ENCODE measurements at regions not wholly inside any gene's neighbourhood (a gene's known extent, or its start where the extent isn't known, plus 50 kb on each side); places are given as distances from the start of the nearest gene placed in this dataset.

DNA sequence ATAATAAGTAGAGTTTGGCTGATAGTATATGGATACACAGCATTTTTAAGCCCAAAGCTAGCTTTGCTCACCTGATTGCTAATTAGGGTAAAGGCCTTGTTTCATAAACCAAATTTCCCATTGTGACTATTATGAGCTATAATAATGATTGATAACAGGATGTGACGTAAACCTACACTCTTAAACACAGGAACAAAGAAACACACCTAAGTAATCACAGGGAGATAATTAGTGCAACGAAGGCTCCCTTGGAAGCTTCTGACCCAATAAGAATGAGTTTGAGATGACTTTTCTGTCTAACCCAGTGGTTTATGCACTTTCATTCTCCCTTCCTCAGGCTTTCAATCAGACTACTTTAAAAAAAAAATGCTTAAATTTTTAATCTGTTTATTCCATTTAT, 683.2 kb downstream of the SATB2 start:
- Mint-ChIP-seq H3K9me3 (peaks cover 0 to 2% (median 0%) of the 10 kb centered on the region in 8 donors), H3K36me3 (no peaks in the 10 kb centered on the region), H3K4me1 (no peaks in the 10 kb centered on the region), H3K27me3 (peaks cover 0 to 1% of the 10 kb centered on the region in 2 donors), H3K4me3 (no peak overlapping the region), H3K27ac (no peak overlapping the region)
- ChIA-PET POLR2A (ENCODE audit: partially characterized antibody) (no interaction called here), CTCF (ENCODE audit: partially characterized antibody) (no interaction called here)
- Histone ChIP-seq H3K4me3 (ENCODE audit: low read length in 2 of 2) (no peak overlapping the region), H3K27ac (ENCODE audit: low read depth, low read length) (no peak overlapping the region), H3K36me3 (ENCODE audit: insufficient read depth, low read length) (no peaks in the 10 kb centered on the region), H3K9me3 (ENCODE audit: control insufficient read depth in 1 of 2, low read length in 2 of 2) (no peaks in the 10 kb centered on the region), H3K27me3 (ENCODE audit: insufficient read depth, low read length) (no peaks in the 10 kb centered on the region), H3K4me1 (ENCODE audit: insufficient read depth, low read length) (no peaks in the 10 kb centered on the region)
- DNase-seq: no peak
- intact Hi-C loops (cut with micrococcal nuclease): no loop called here

GRCh38 chr2:198767694-198768093, 690.0 kb downstream of the SATB2 start:
- CTCF ChIA-PET (ENCODE audit: partially characterized antibody): no interaction called here

GRCh38 chr2:198763793-198764192, 693.9 kb downstream of the SATB2 start:
- no peak overlapping the region for H3K27ac ChIP-seq (ENCODE audit: low read depth, low read length)
- Mint-ChIP-seq H3K9me3 (peaks cover 0 to 2% (median 0%) of the 10 kb centered on the region in 8 donors), H3K36me3 (no peaks in the 10 kb centered on the region), H3K4me1 (no peaks in the 10 kb centered on the region), H3K27ac (no peak overlapping the region), H3K4me3 (no peak overlapping the region), H3K27me3 (no peaks in the 10 kb centered on the region)
- CTCF ChIA-PET (ENCODE audit: partially characterized antibody): no interaction called here
- POLR2A ChIA-PET (ENCODE audit: partially characterized antibody): no interaction called here
- no peaks in the 10 kb centered on the region for H3K27me3 ChIP-seq (ENCODE audit: insufficient read depth, low read length)
- H3K9me3 ChIP-seq (ENCODE audit: control insufficient read depth in 1 of 2, low read length in 2 of 2): no peaks in the 10 kb centered on the region
- no peaks in the 10 kb centered on the region for H3K36me3 ChIP-seq (ENCODE audit: insufficient read depth, low read length)
- intact Hi-C loops (cut with micrococcal nuclease): no loop called here
- no peak overlapping the region for H3K4me3 ChIP-seq (ENCODE audit: low read length in 2 of 2)
- H3K4me1 ChIP-seq (ENCODE audit: insufficient read depth, low read length): no peaks in the 10 kb centered on the region
- DNase-seq: no peak

More at GRCh38 chr2:198767694-198768093, 690.0 kb downstream of the SATB2 start:
- Mint-ChIP-seq H3K9me3 (peaks cover 0 to 2% (median 0%) of the 10 kb centered on the region in 8 donors), H3K27me3 (no peaks in the 10 kb centered on the region), H3K36me3 (no peaks in the 10 kb centered on the region), H3K4me3 (no peak overlapping the region), H3K4me1 (no peaks in the 10 kb centered on the region), H3K27ac (no peak overlapping the region)
- DNase-seq: no peak
- Histone ChIP-seq H3K27ac (ENCODE audit: low read depth, low read length) (no peak overlapping the region), H3K27me3 (ENCODE audit: insufficient read depth, low read length) (no peaks in the 10 kb centered on the region), H3K4me3 (ENCODE audit: low read length in 2 of 2) (no peak overlapping the region), H3K36me3 (ENCODE audit: insufficient read depth, low read length) (no peaks in the 10 kb centered on the region), H3K4me1 (ENCODE audit: insufficient read depth, low read length) (no peaks in the 10 kb centered on the region), H3K9me3 (ENCODE audit: control insufficient read depth in 1 of 2, low read length in 2 of 2) (no peaks in the 10 kb centered on the region)
- intact Hi-C loops (cut with micrococcal nuclease): no loop called here
- POLR2A ChIA-PET (ENCODE audit: partially characterized antibody): no interaction called here

DNA sequence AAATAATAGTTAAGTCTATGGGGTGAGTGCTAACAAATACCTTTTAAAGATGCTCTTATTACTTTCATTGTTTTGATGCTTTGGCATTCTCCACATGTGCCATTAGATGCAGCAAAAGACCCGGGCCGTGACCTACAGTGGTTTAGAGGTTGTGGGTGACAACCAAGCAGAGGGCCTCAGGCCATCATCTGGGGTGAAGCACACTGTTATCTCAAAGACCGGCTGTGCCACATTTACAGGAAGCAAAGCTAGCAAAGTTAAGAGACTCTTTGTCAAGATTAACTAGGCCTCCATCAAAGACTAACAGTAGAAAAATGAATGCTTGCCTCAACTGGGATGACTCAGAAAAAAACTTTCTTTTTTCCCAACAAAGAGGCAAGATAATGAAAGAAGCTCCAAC, 695.3 kb downstream of the SATB2 start:
- intact Hi-C loops (cut with micrococcal nuclease): no loop called here
- Histone ChIP-seq H3K9me3 (ENCODE audit: control insufficient read depth in 1 of 2, low read length in 2 of 2) (no peaks in the 10 kb centered on the region), H3K4me1 (ENCODE audit: insufficient read depth, low read length) (no peaks in the 10 kb centered on the region), H3K4me3 (ENCODE audit: low read length in 2 of 2) (no peak overlapping the region), H3K27ac (ENCODE audit: low read depth, low read length) (no peak overlapping the region), H3K36me3 (ENCODE audit: insufficient read depth, low read length) (no peaks in the 10 kb centered on the region), H3K27me3 (ENCODE audit: insufficient read depth, low read length) (no peaks in the 10 kb centered on the region)
- CTCF ChIA-PET (ENCODE audit: partially characterized antibody): no interaction called here
- DNase-seq: no peak
- Mint-ChIP-seq H3K27ac (no peak overlapping the region), H3K4me3 (no peak overlapping the region), H3K27me3 (no peaks in the 10 kb centered on the region), H3K4me1 (no peaks in the 10 kb centered on the region), H3K9me3 (peaks cover 0 to 2% (median 0%) of the 10 kb centered on the region in 8 donors), H3K36me3 (no peaks in the 10 kb centered on the region)
- POLR2A ChIA-PET (ENCODE audit: partially characterized antibody): no interaction called here

- Histone ChIP-seq H3K4me3 (ENCODE audit: low read length in 2 of 2) (no peak overlapping the region), H3K9me3 (ENCODE audit: control insufficient read depth in 1 of 2, low read length in 2 of 2) (no peaks in the 10 kb centered on the region), H3K27me3 (ENCODE audit: insufficient read depth, low read length) (no peaks in the 10 kb centered on the region), H3K27ac (ENCODE audit: low read depth, low read length) (no peak overlapping the region), H3K4me1 (ENCODE audit: insufficient read depth, low read length) (no peaks in the 10 kb centered on the region), H3K36me3 (ENCODE audit: insufficient read depth, low read length) (no peaks in the 10 kb centered on the region)
- ChIA-PET CTCF (ENCODE audit: partially characterized antibody) (no interaction called here), POLR2A (ENCODE audit: partially characterized antibody) (no interaction called here)
- H3K36me3 Mint-ChIP-seq: no peaks in the 10 kb centered on the region
- H3K9me3 Mint-ChIP-seq: peaks cover 0 to 3% (median 0%) of the 10 kb centered on the region in 8 donors
- H3K4me3 Mint-ChIP-seq: no peak overlapping the region
- DNase-seq: no peak
- intact Hi-C loops (cut with micrococcal nuclease): no loop called here
- H3K4me1 Mint-ChIP-seq: no peaks in the 10 kb centered on the region
- no peak overlapping the region for H3K27ac Mint-ChIP-seq
- no peaks in the 10 kb centered on the region for H3K27me3 Mint-ChIP-seq
Observed at GRCh38 chr2:198757069-198757468, 700.7 kb downstream of the SATB2 start.

GRCh38 chr2:198756166-198756565, 701.6 kb downstream of the SATB2 start:
- DNase-seq: no peak
- Histone ChIP-seq H3K36me3 (ENCODE audit: insufficient read depth, low read length) (no peaks in the 10 kb centered on the region), H3K27me3 (ENCODE audit: insufficient read depth, low read length) (no peaks in the 10 kb centered on the region), H3K27ac (ENCODE audit: low read depth, low read length) (no peak overlapping the region), H3K4me1 (ENCODE audit: insufficient read depth, low read length) (no peaks in the 10 kb centered on the region), H3K9me3 (ENCODE audit: control insufficient read depth in 1 of 2, low read length in 2 of 2) (no peaks in the 10 kb centered on the region), H3K4me3 (ENCODE audit: low read length in 2 of 2) (no peak overlapping the region)
- Mint-ChIP-seq H3K9me3 (peaks cover 0 to 3% (median 0%) of the 10 kb centered on the region in 8 donors), H3K36me3 (no peaks in the 10 kb centered on the region), H3K27me3 (no peaks in the 10 kb centered on the region), H3K4me1 (no peaks in the 10 kb centered on the region), H3K4me3 (no peak overlapping the region), H3K27ac (no peak overlapping the region)
- intact Hi-C loops (cut with micrococcal nuclease): no loop called here
- CTCF ChIA-PET (ENCODE audit: partially characterized antibody): no interaction called here
- POLR2A ChIA-PET (ENCODE audit: partially characterized antibody): no interaction called here

- CTCF ChIA-PET (ENCODE audit: partially characterized antibody): no interaction called here
- DNase-seq: no peak
- H3K36me3 ChIP-seq (ENCODE audit: insufficient read depth, low read length): no peaks in the 10 kb centered on the region
- intact Hi-C loops (cut with micrococcal nuclease): no loop called here
- H3K4me3 ChIP-seq (ENCODE audit: low read length in 2 of 2): no peak overlapping the region
- H3K27ac ChIP-seq (ENCODE audit: low read depth, low read length): no peak overlapping the region
- no peaks in the 10 kb centered on the region for H3K4me1 ChIP-seq (ENCODE audit: insufficient read depth, low read length)
- H3K36me3 Mint-ChIP-seq: no peaks in the 10 kb centered on the region
- H3K9me3 ChIP-seq (ENCODE audit: control insufficient read depth in 1 of 2, low read length in 2 of 2): no peaks in the 10 kb centered on the region
- no peak overlapping the region for H3K4me3 Mint-ChIP-seq
- no peak overlapping the region for H3K27ac Mint-ChIP-seq
- POLR2A ChIA-PET (ENCODE audit: partially characterized antibody): no interaction called here
- no peaks in the 10 kb centered on the region for H3K4me1 Mint-ChIP-seq
- H3K27me3 Mint-ChIP-seq: no peaks in the 10 kb centered on the region
- H3K9me3 Mint-ChIP-seq: peaks cover 0 to 3% (median 0%) of the 10 kb centered on the region in 8 donors
- H3K27me3 ChIP-seq (ENCODE audit: insufficient read depth, low read length): no peaks in the 10 kb centered on the region
Observed at GRCh38 chr2:198753101-198753500, 704.6 kb downstream of the SATB2 start.

- Histone ChIP-seq H3K4me1 (ENCODE audit: insufficient read depth, low read length) (no peaks in the 10 kb centered on the region), H3K27ac (ENCODE audit: low read depth, low read length) (no peak overlapping the region), H3K4me3 (ENCODE audit: low read length in 2 of 2) (no peak overlapping the region), H3K9me3 (ENCODE audit: control insufficient read depth in 1 of 2, low read length in 2 of 2) (no peaks in the 10 kb centered on the region), H3K36me3 (ENCODE audit: insufficient read depth, low read length) (no peaks in the 10 kb centered on the region), H3K27me3 (ENCODE audit: insufficient read depth, low read length) (no peaks in the 10 kb centered on the region)
- intact Hi-C loops (cut with micrococcal nuclease): no loop called here
- Mint-ChIP-seq H3K27ac (no peak overlapping the region), H3K27me3 (no peaks in the 10 kb centered on the region), H3K9me3 (peaks cover 0 to 2% (median 0%) of the 10 kb centered on the region in 8 donors), H3K36me3 (no peaks in the 10 kb centered on the region), H3K4me1 (no peaks in the 10 kb centered on the region), H3K4me3 (no peak overlapping the region)
- ChIA-PET CTCF (ENCODE audit: partially characterized antibody) (no interaction called here), POLR2A (ENCODE audit: partially characterized antibody) (no interaction called here)
- DNase-seq: no peak
Observed at GRCh38 chr2:198749364-198749763, 708.4 kb downstream of the SATB2 start.

Measured in CD4-positive, alpha-beta memory T cell (primary cell).